GM19238 (cell line): ENCODE measurements at regions not wholly inside any gene's neighbourhood (a gene's known extent, or its start where the extent isn't known, plus 50 kb on each side); places are given as distances from the start of the nearest gene placed in this dataset.

Experiments used
- DNase-seq: peaks from one replicate; pipeline ENCODE4 v3.0.0; 2011; ENCODE audit warnings: low spot score; ENCODE audit not compliant: insufficient read length

GRCh38 chr10:58996866-58997265, 179.6 kb upstream of the PHYHIPL start:
- DNase-seq, result no peak

- no peak for DNase-seq
Measured at GRCh38 chr10:58998924-58999713, 177.3 kb upstream of the PHYHIPL start.

DNA sequence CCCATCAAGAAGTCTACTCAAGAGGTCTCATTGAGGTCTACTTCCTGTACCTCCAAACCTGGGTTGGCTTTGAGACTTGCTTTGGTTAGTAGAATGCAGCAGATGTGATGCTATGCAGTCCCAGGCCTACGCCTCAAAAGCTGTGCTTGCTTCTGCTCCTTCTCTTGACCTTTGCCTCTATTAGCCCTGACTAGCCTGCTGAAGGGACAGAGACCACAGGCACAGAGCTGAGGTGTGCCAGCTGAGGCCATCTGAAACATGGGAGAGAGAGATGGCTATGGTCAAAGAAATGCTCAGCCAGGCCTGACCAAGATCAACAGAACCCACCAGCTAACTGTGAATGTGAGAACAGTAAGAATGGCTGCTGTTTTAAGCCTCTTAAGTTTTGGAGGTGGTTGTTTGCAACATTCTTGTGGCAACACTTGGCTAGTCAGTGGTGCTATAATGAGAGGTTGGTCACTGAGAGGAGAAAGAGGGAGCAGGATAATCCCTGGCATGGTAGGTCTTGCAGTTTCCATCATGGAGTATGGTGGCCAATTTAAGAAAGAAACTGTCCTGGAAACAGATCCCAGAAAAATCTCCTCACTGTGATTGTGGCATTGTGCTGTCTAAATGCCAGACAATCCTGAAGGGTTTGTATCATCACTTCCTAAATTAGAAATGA, 176.1 kb upstream of the PHYHIPL start:
- no peak for DNase-seq

GRCh38 chr10:59002011-59002410, 174.4 kb upstream of the PHYHIPL start:
- DNase-seq, result no peak

DNA sequence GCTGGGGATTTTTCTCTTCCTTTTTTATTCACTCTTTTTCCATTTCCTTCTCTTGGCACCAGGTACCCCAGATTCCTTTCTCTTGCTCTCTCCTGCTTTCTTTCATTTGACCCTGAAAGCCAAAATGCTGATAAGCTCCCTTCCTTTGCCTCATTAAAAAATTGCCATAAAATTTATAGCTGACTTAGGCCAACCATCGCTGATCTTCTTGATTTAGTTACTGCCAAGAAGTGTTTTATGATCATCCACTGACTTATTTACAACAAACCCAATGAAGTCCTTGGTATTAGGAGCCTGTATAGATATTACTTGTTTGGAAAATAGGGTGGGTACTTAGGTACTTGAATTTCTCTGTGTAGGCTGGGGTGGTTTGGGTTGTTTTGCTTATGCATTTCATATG, 173.2 kb upstream of the PHYHIPL start:
- no peak for DNase-seq

GRCh38 chr10:59004392-59004791, 172.1 kb upstream of the PHYHIPL start:
- no peak for DNase-seq

- no peak for DNase-seq
Measured at GRCh38 chr10:59006511-59007306, 169.7 kb upstream of the PHYHIPL start.

DNA sequence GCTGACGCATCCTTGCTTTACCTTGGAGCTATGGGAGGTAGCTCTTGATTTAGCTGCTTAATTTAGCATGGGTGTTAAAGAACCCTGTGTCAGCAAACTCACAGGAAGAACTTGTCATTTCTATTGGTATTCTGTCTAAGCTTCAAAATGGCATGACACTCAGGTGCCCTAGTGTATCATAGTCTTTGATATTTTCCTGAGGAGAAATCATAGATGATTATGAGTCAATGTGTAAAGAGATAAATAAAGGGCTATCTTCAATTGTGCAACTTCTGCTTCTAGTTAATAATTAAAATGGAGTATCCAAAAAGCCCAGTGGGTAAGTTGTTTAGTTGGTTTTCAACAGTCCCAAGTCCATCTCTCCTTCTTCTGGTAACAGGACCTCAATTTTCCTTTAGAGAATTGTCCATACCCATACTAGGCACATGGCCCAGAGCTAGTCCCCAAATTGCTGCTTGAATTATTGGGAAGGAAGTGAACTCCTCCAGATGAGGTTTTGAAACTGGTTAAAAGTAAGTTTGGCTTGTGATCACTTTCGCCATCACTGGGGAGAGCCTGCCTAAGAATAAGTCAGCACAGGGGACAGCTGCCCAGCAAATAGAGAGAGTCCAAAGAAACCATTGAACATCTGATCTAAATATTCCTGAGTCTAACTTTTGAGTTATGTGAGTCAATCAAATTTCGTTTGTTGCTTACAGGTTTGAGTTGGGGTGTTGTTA, 169.0 kb upstream of the PHYHIPL start:
- DNase-seq, result no peak

GRCh38 chr10:59008452-59008851, 168.0 kb upstream of the PHYHIPL start:
- no peak for DNase-seq

DNA sequence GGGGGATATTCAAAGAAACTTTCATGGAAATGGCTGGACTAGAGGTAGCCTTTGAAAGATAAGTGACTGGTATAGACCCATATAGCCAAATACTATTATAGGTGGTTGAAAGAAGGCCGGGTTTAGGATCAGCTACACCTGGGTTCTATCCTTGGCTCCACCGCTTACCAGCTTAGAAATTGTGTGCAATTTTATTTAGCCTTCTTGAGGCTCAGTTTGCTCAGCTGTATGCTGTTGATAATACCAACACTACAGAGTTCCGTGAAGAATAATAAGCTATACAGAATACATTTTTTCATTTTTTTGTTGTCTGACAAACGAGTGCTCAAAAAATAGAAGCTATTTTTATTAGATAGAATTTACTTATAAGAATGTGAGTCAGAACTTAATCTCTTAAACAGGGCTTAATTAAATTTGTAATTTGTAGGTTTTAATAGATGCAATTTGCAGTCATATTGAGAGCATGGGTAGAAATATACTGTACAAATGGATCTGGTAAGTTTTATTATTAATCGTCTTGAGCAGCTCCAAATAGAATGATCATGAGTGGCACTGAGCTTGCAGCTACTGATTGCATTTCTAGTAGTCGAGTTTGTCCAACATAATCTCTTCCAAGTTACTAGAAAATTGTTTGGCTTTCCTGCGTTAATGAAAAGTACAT, 164.3 kb upstream of the PHYHIPL start:
- no peak for DNase-seq

DNA sequence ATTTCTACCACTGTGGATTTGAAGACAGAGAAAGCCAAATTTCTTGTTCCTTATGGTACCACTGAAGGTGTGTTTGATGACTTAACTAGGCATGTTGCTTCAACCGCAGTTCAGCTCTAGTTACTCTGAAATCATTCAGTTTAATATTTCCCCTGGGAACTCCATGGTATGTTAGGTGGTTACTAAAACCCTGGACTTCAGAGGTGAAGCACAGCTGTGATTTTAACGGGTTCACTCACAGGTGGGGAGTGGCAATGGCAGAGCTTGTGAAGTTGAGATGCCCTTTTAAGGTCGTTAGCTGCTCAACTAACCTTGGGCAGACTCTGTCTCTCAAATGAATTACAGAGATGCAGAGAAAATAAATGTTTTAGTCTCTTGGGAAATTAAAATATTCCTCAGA, 163.6 kb upstream of the PHYHIPL start:
- no peak for DNase-seq

DNA sequence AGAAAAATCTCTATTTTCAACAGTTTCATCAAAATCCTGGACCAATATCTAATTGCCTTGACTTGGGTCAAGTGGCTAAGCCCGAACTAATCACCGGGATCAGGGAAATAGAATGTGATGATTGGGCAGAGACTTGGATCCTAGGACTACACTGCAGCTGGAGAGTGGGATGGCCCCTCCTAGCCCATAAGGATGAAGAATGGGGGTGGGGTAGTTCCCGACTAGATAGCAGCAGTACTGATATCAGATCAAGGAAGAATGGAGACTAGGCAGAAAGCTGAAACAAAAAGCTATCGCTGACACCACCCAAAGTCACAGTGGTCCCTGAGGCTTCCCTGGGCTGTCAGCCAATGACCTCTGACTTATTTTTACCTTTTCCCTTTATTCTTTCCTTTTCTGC, 160.4 kb upstream of the PHYHIPL start:
- no peak for DNase-seq

GRCh38 chr10:59018977-59019376, 157.5 kb upstream of the PHYHIPL start:
- no peak for DNase-seq

DNA sequence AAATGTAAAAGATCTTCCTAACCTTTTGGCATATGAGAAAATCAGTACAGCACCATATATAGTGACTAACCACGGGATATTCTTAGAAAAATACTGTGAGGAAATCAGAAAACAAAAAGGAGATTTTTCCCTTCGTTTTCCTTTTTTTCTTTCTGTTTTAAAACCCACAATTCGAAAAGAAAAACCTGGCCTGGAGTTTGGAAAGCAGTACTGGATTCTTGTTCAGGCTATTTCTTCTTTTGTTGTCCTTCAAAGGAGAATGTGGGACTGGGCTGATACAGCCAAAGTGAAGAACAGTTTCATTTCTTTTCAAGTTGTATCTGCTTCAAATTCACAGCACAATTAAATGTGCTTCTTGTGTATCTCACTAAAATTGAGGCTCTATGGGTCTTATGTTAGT, 156.8 kb upstream of the PHYHIPL start:
- DNase-seq, result no peak

GRCh38 chr10:59020502-59020901, 155.9 kb upstream of the PHYHIPL start:
- no peak for DNase-seq

GRCh38 chr10:59025981-59026765, 150.3 kb upstream of the PHYHIPL start:
- DNase-seq, result no peak

DNA sequence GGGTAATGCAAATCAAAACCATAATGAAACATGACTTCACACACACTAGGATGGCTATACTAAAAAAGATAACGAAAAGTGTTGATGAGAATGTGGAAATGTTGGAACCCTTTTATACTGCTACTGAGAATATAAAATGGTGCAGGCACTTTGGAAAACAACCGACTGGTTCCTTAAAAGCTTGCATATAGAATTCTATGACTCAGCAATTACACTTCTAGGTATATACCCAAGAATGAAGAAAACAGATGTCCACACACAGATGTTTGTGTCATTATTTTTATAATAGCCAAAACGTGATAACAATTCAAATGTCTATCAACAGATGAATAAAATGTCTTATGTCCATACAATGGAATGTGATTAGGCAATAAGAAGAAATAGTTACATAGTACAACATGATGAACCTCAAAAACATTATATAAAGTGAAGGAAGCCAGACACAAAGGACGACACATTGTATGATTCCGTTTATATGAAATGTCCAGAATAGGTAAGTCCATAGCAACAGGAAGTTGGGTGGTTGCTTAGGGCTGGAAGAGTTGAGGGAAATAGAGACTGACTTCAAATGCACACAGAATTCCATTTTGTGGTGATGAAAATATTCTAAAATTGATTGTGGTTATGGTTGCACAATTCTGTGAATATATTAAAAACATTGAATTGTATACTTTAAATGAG, 148.3 kb upstream of the PHYHIPL start:
- no peak for DNase-seq

DNA sequence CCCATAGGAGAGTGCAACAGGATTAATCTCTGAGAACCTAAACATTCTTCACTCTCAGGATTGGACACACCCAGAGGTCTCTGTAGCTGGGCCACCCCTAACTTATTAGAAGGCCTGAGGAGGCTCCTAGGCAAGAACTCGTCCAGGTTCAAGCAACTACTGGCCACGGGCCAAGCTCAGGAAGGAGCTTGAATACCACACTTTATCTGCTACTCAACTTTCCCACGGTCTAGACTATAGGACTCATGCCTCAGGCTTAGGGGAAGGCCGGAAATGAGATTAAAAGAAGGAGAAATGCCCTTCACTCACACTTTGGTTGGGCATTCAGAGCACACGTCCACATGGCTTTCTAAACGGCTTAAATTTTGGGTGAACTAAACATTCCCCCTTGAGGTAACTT, 142.8 kb upstream of the PHYHIPL start:
- no peak for DNase-seq

GRCh38 chr10:59036311-59037017, 140.0 kb upstream of the PHYHIPL start:
- DNase-seq, result peak; percentile 5
